HL-60 (cell line): ENCODE measurements at regions not wholly inside any gene's neighbourhood (a gene's known extent, or its start where the extent isn't known, plus 50 kb on each side); places are given as distances from the start of the nearest gene placed in this dataset.

Experiments
- DNase-seq, 2 experiments: peaks; one replicate each; pipeline ENCODE4 v3.0.0-alpha.2; 2010 to 2020; ENCODE audit warnings: low read depth in 1 of 2, low spot score in 1 of 2
- H3K27ac ChIP-seq: fragments of 250-450 bp; sonication (Bioruptor Pico); replicated peaks from 2 replicates; pipeline ENCODE4 v1.5.1; 2020; ENCODE audit warnings: mild to moderate bottlenecking, moderate library complexity
- H3K27me3 ChIP-seq: fragments of 250-450 bp; sonication (Bioruptor Pico); 2 replicates; pipeline ENCODE4 v1.5.1; 2021; ENCODE audit warnings: mild to moderate bottlenecking, moderate library complexity; ENCODE audit not compliant: insufficient read depth, poor library complexity, severe bottlenecking
- H3K4me3 ChIP-seq: replicated peaks from 2 replicates; pipeline ENCODE4 v1.5.1; 2011; ENCODE audit warnings: mild to moderate bottlenecking, control low read depth, low read length; ENCODE audit not compliant: insufficient read depth
- CTCF ChIP-seq: IDR thresholded peaks from one replicate; pipeline ENCODE4 v1.5.1; 2011; ENCODE audit warnings: low read length, control low read depth, inconsistent platforms; ENCODE audit not compliant: insufficient read depth
- GABPA ChIP-seq: IDR thresholded peaks from 2 replicates; pipeline ENCODE4 v1.6.1; 2012; ENCODE audit warnings: low read depth
- POLR2AphosphoS5 ChIP-seq: IDR thresholded peaks from 2 replicates; pipeline ENCODE4 v1.6.1; 2012; ENCODE audit warnings: low read depth
- REST ChIP-seq: IDR thresholded peaks from 2 replicates; pipeline ENCODE4 v1.6.1; 2012; ENCODE audit warnings: low read depth; ENCODE audit not compliant: insufficient replicate concordance
- SPI1 ChIP-seq: IDR thresholded peaks from 2 replicates; pipeline ENCODE4 v1.6.1; 2012; ENCODE audit warnings: low read depth, mild to moderate bottlenecking, borderline replicate concordance

- TF ChIP-seq GABPA = no peak
- no peak for TF ChIP-seq CTCF
- TF ChIP-seq REST = no peak
- TF ChIP-seq SPI1 = no peak
- TF ChIP-seq POLR2AphosphoS5 = no peak
- Histone ChIP-seq H3K27ac (no peak overlapping the region), H3K4me3 (no peak overlapping the region), H3K27me3 (no peaks in the 10 kb centered on the region)
- no peak for DNase-seq
Measured at GRCh38 chr9:28034242-28034641, 461.0 kb upstream of the C9orf72 start.

- Histone ChIP-seq H3K4me3 (no peak overlapping the region), H3K27me3 (no peaks in the 10 kb centered on the region), H3K27ac (no peak overlapping the region)
- TF ChIP-seq SPI1 = no peak
- no peak for TF ChIP-seq REST
- TF ChIP-seq GABPA = no peak
- no peak for TF ChIP-seq POLR2AphosphoS5
- no peak for TF ChIP-seq CTCF
- no peak for DNase-seq
Measured at GRCh38 chr9:28037968-28038367, 464.7 kb upstream of the C9orf72 start.

GRCh38 chr9:28045051-28045450 lies 471.8 kb upstream of the C9orf72 start:
- no peaks in the 10 kb centered on the region for H3K27me3 ChIP-seq
- no peak for TF ChIP-seq GABPA
- no peak for TF ChIP-seq POLR2AphosphoS5
- no peak for TF ChIP-seq REST
- TF ChIP-seq CTCF = no peak
- TF ChIP-seq SPI1 = no peak
- no peak overlapping the region for H3K27ac ChIP-seq
- no peak for DNase-seq
- H3K4me3 ChIP-seq = no peak overlapping the region
